SK-N-SH treated with all-trans-retinoic acid at 6 μM for 48 hours (cell line): ENCODE measurements at regions not wholly inside any gene's neighbourhood (a gene's known extent, or its start where the extent isn't known, plus 50 kb on each side); places are given as distances from the start of the nearest gene placed in this dataset.

Source experiments
- ESRRG ChIP-seq: fragments of 250-450 bp; sonication (Bioruptor Pico); IDR thresholded peaks from 2 replicates; pipeline ENCODE4 v1.6.1; 2021; ENCODE audit warnings: mild to moderate bottlenecking
- ZNF565 ChIP-seq: fragments of 450-650 bp; formaldehyde crosslinking; conservative IDR thresholded peaks from 2 replicates; pipeline ENCODE4 v1.5.0; 2020; ENCODE audit warnings: low read depth, mild to moderate bottlenecking, moderate library complexity
- TF ChIP-seq, protein P1 (sequence below): fragments of 250-450 bp; sonication (Bioruptor Pico); IDR thresholded peaks from 2 replicates; pipeline ENCODE4 v1.5.1; 2021; ENCODE audit warnings: mild to moderate bottlenecking, moderate library complexity

DNA sequence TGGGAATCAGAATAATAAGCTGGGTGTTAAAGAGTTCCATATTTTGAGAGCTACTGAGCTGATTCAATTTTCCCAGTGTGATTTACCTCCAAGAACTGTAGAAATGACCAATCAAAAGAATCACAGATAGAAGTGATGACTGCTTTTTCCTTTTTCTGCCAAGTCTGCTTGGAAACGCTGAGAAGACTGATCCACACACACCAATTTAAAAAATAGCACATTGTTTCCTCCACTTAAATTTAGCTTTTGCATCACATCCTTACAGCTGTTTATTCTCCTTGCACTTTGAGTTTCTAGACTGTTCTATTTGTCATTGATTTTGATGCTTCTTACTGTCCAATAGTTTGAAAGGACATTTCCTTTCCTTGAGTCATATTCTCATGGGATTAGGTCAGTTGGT lies 590.3 kb upstream of the CHAC2 start:
- TF ChIP-seq ZNF565 (CRISPR knock-in tag) (no peak), ESRRG (CRISPR knock-in tag) (no peak)
- TF ChIP-seq, protein P1, sequence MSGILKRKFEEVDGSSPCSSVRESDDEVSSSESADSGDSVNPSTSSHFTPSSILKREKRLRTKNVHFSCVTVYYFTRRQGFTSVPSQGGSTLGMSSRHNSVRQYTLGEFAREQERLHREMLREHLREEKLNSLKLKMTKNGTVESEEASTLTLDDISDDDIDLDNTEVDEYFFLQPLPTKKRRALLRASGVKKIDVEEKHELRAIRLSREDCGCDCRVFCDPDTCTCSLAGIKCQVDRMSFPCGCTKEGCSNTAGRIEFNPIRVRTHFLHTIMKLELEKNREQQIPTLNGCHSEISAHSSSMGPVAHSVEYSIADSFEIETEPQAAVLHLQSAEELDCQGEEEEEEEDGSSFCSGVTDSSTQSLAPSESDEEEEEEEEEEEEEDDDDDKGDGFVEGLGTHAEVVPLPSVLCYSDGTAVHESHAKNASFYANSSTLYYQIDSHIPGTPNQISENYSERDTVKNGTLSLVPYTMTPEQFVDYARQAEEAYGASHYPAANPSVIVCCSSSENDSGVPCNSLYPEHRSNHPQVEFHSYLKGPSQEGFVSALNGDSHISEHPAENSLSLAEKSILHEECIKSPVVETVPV (CRISPR knock-in tag), result no peak
